Neuronal stem cell (in vitro differentiated cells): ENCODE measurements at regions not wholly inside any gene's neighbourhood (a gene's known extent, or its start where the extent isn't known, plus 50 kb on each side); places are given as distances from the start of the nearest gene placed in this dataset.

Experiments used
- DNase-seq: peaks from one replicate; pipeline ENCODE4 v3.0.0-alpha.2; 2013; ENCODE audit warnings: low spot score
- H2AFZ ChIP-seq: one replicate; pipeline ENCODE4 v1.6.1; 2013; ENCODE audit warnings: mild to moderate bottlenecking, low read length, inconsistent platforms
- H2AK5ac ChIP-seq: 2 replicates; pipeline ENCODE4 v1.6.1; 2013; ENCODE audit warnings: low read depth, mild to moderate bottlenecking, inconsistent platforms, low read length, moderate library complexity, mixed read lengths
- H2BK120ac ChIP-seq: 2 replicates; pipeline ENCODE4 v1.6.1; 2013; ENCODE audit warnings: low read depth, mild to moderate bottlenecking, inconsistent platforms, low read length, moderate library complexity, mixed read lengths
- H2BK12ac ChIP-seq: one replicate; pipeline ENCODE4 v1.6.1; 2013; ENCODE audit warnings: low read length, inconsistent platforms
- H2BK15ac ChIP-seq: 2 replicates; pipeline ENCODE4 v1.6.1; 2013; ENCODE audit warnings: mild to moderate bottlenecking, low read length, inconsistent platforms, mixed read lengths
- H2BK5ac ChIP-seq: one replicate; pipeline ENCODE4 v1.6.1; 2013; ENCODE audit warnings: inconsistent platforms, mild to moderate bottlenecking, low read length, moderate library complexity
- H3K14ac ChIP-seq: one replicate; pipeline ENCODE4 v1.6.1; 2013; ENCODE audit warnings: low read length, inconsistent platforms
- H3K18ac ChIP-seq: 2 replicates; pipeline ENCODE4 v1.6.1; 2013; ENCODE audit warnings: low read length, inconsistent platforms
- H3K23ac ChIP-seq: 2 replicates; pipeline ENCODE4 v1.6.1; 2013; ENCODE audit warnings: low read depth, mild to moderate bottlenecking, mixed read lengths, low read length, inconsistent platforms; ENCODE audit not compliant: poor library complexity
- H3K27ac ChIP-seq: replicated peaks from 3 replicates; pipeline ENCODE4 v1.5.1; 2013; ENCODE audit warnings: low read length, inconsistent platforms
- H3K27me3 ChIP-seq, 3 experiments: 2 replicates each; pipeline ENCODE4 v1.6.1; 2013; ENCODE audit warnings: low read length in 3 of 3, mild to moderate bottlenecking in 2 of 3, inconsistent platforms in 1 of 3, low read depth in 1 of 3, mixed read lengths in 1 of 3, moderate library complexity in 1 of 3; ENCODE audit not compliant: control insufficient read depth in 3 of 3, insufficient read depth in 3 of 3
- H3K36me3 ChIP-seq, 2 donors: replicated peaks in 1 of 2; 2 replicates each; pipeline ENCODE4 v1.6.1; 2013; ENCODE audit warnings: low read length in 2 of 2; ENCODE audit not compliant: control insufficient read depth in 2 of 2, insufficient read depth in 2 of 2
- H3K4ac ChIP-seq: 2 replicates; pipeline ENCODE4 v1.6.1; 2013; ENCODE audit warnings: inconsistent platforms, mild to moderate bottlenecking, low read length, moderate library complexity
- H3K4me1 ChIP-seq, 2 donors: 1 replicate in 1 of 2; 2 replicates in 1 of 2; pipeline ENCODE4 v1.6.1; 2013; ENCODE audit warnings: low read length in 2 of 2, low read depth in 1 of 2; ENCODE audit not compliant: control insufficient read depth in 2 of 2, insufficient read depth in 1 of 2
- H3K4me2 ChIP-seq: one replicate; pipeline ENCODE4 v1.6.1; 2013; ENCODE audit warnings: mild to moderate bottlenecking, low read length, inconsistent platforms; ENCODE audit not compliant: insufficient read depth, poor library complexity, severe bottlenecking
- H3K4me3 ChIP-seq, 2 donors: 2 replicates each; pipeline ENCODE4 v1.5.1; 2013; ENCODE audit warnings: low read length in 2 of 2, mild to moderate bottlenecking in 2 of 2, inconsistent platforms in 1 of 2, moderate library complexity in 1 of 2
- H3K79me1 ChIP-seq: one replicate; pipeline ENCODE4 v1.6.1; 2013; ENCODE audit warnings: low read depth, mild to moderate bottlenecking, inconsistent platforms, low read length, moderate library complexity
- H3K9ac ChIP-seq: one replicate; pipeline ENCODE4 v1.6.1; 2013; ENCODE audit warnings: mild to moderate bottlenecking, low read depth, low read length, inconsistent platforms; ENCODE audit not compliant: poor library complexity
- H3K9me3 ChIP-seq, 2 donors: replicated peaks in 1 of 2; 2 replicates each; pipeline versions ENCODE3 to v1.6.1; 2013; ENCODE audit warnings: low read length in 2 of 2, mild to moderate bottlenecking in 2 of 2, inconsistent platforms in 1 of 2, low read depth in 1 of 2, mixed read lengths in 1 of 2, moderate library complexity in 1 of 2; ENCODE audit not compliant: control insufficient read depth in 2 of 2, insufficient read depth in 1 of 2
- H4K8ac ChIP-seq: one replicate; pipeline ENCODE4 v1.6.1; 2013; ENCODE audit warnings: low read depth, mild to moderate bottlenecking, inconsistent platforms, low read length, moderate library complexity
- H4K91ac ChIP-seq: one replicate; pipeline ENCODE4 v1.6.1; 2013; ENCODE audit warnings: low read length, low read depth, mild to moderate bottlenecking, inconsistent platforms; ENCODE audit not compliant: poor library complexity
- WGBS, 2 donors: extraction: QIAGEN DNeasy Blood & Tissue Kit; methylation state at CpG; one replicate each; pipeline ENCODE4 v1.1.7; 2013; ENCODE audit warnings: missing lambda C conversion rate in 2 of 2, mixed read lengths in 1 of 2; ENCODE audit not compliant: insufficient read length in 2 of 2, insufficient replicate concordance in 1 of 2; ENCODE audit errors: extremely low coverage in 2 of 2; 5-methylcytosine and 5-hydroxymethylcytosine counted together

- H3K79me1 ChIP-seq, result no peaks in the 10 kb centered on the region
- no peaks in the 10 kb centered on the region for H3K36me3 ChIP-seq
- WGBS, 2 donors, result no CpG with 5 or more reads among the region's 3 CpGs
- DNase-seq, result no peak
- H3K14ac ChIP-seq, result no peak overlapping the region
- H3K27ac ChIP-seq, result no peak overlapping the region
- no peak overlapping the region for H2AK5ac ChIP-seq
- no peak overlapping the region for H2AFZ ChIP-seq
- H2BK15ac ChIP-seq, result no peak overlapping the region
- H3K23ac ChIP-seq, result no peak overlapping the region
- H3K18ac ChIP-seq, result no peak overlapping the region
- H2BK5ac ChIP-seq, result no peak overlapping the region
- no peak overlapping the region for H3K9ac ChIP-seq
- no peaks in the 10 kb centered on the region for H3K9me3 ChIP-seq
- no peak overlapping the region for H3K4ac ChIP-seq
- no peak overlapping the region for H4K8ac ChIP-seq
- H2BK120ac ChIP-seq, result no peak overlapping the region
- H3K27me3 ChIP-seq, result no peaks in the 10 kb centered on the region
- H3K4me2 ChIP-seq, result no peak overlapping the region
- no peak overlapping the region for H2BK12ac ChIP-seq
- no peaks in the 10 kb centered on the region for H3K4me1 ChIP-seq
- no peak overlapping the region for H3K4me3 ChIP-seq
- no peak overlapping the region for H4K91ac ChIP-seq
Observed at GRCh38 chr2:224183086-224183485, 144.0 kb upstream of the SERPINE2 start.

- Histone ChIP-seq H2BK15ac (no peak overlapping the region), H3K27ac (no peak overlapping the region), H2BK120ac (no peak overlapping the region), H3K9me3 (no peaks in the 10 kb centered on the region), H3K18ac (no peak overlapping the region), H2BK12ac (no peak overlapping the region), H2AK5ac (no peak overlapping the region), H3K4me1 (no peaks in the 10 kb centered on the region), H3K23ac (no peak overlapping the region), H3K9ac (no peak overlapping the region), H3K36me3 (no peaks in the 10 kb centered on the region), H4K8ac (no peak overlapping the region), H2AFZ (no peak overlapping the region), H3K4me2 (no peak overlapping the region), H3K79me1 (no peaks in the 10 kb centered on the region), H4K91ac (no peak overlapping the region), H2BK5ac (no peak overlapping the region), H3K4me3 (no peak overlapping the region), H3K27me3 (no peaks in the 10 kb centered on the region), H3K4ac (no peak overlapping the region), H3K14ac (no peak overlapping the region)
- DNase-seq, result no peak
- WGBS, 2 donors, result no CpG with 5 or more reads among the region's 3 CpGs
Observed at GRCh38 chr2:224182498-224182897, 143.4 kb upstream of the SERPINE2 start.

- no peak overlapping the region for H2BK120ac ChIP-seq
- no peak overlapping the region for H3K14ac ChIP-seq
- H3K4me3 ChIP-seq, result no peak overlapping the region
- H2AK5ac ChIP-seq, result no peak overlapping the region
- no peak overlapping the region for H4K8ac ChIP-seq
- H3K36me3 ChIP-seq, result no peaks in the 10 kb centered on the region
- H2BK5ac ChIP-seq, result no peak overlapping the region
- no peak overlapping the region for H2AFZ ChIP-seq
- no peak overlapping the region for H3K4me2 ChIP-seq
- H3K4me1 ChIP-seq, result no peaks in the 10 kb centered on the region
- H3K79me1 ChIP-seq, result no peaks in the 10 kb centered on the region
- no peak overlapping the region for H3K4ac ChIP-seq
- H3K27ac ChIP-seq, result no peak overlapping the region
- H3K27me3 ChIP-seq, result no peaks in the 10 kb centered on the region
- H2BK15ac ChIP-seq, result no peak overlapping the region
- no peak overlapping the region for H3K9ac ChIP-seq
- no CpG with 5 or more reads among the region's 6 CpGs for WGBS, 2 donors
- no peak overlapping the region for H4K91ac ChIP-seq
- H2BK12ac ChIP-seq, result no peak overlapping the region
- H3K18ac ChIP-seq, result no peak overlapping the region
- DNase-seq, result no peak
- no peak overlapping the region for H3K23ac ChIP-seq
- no peaks in the 10 kb centered on the region for H3K9me3 ChIP-seq
Observed at GRCh38 chr2:224181534-224182155, 142.6 kb upstream of the SERPINE2 start.

- Histone ChIP-seq H3K4me2 (no peak overlapping the region), H3K4me1 (no peaks in the 10 kb centered on the region), H3K4me3 (no peak overlapping the region), H2BK12ac (no peak overlapping the region), H4K91ac (no peak overlapping the region), H3K18ac (no peak overlapping the region), H3K23ac (no peak overlapping the region), H3K4ac (no peak overlapping the region), H2AK5ac (no peak overlapping the region), H3K36me3 (no peaks in the 10 kb centered on the region), H2BK120ac (no peak overlapping the region), H3K27ac (no peak overlapping the region), H3K14ac (no peak overlapping the region), H2BK15ac (no peak overlapping the region), H2AFZ (no peak overlapping the region), H4K8ac (no peak overlapping the region), H3K9me3 (no peaks in the 10 kb centered on the region), H3K9ac (no peak overlapping the region), H2BK5ac (no peak overlapping the region), H3K79me1 (no peaks in the 10 kb centered on the region), H3K27me3 (no peaks in the 10 kb centered on the region)
- DNase-seq, result no peak
- WGBS, 2 donors, result no CpG with 5 or more reads among the region's 4 CpGs
Observed at GRCh38 chr2:224180810-224181209, 141.7 kb upstream of the SERPINE2 start.
